HCT116 (cell line): ENCODE measurements at regions not wholly inside any gene's neighbourhood (a gene's known extent, or its start where the extent isn't known, plus 50 kb on each side); places are given as distances from the start of the nearest gene placed in this dataset.

Experiments
- CEBPB ChIP-seq: IDR thresholded peaks from 2 replicates; pipeline ENCODE4 v1.6.1; 2012; ENCODE audit warnings: low read depth
- EZH2 ChIP-seq: fragments of 200-600 bp; sonication (generic); IDR thresholded peaks from 2 replicates; pipeline ENCODE4 v1.6.1; 2017; ENCODE audit warnings: antibody characterized with exemption, mixed run types
- POLR2A ChIP-seq: IDR thresholded peaks from 2 replicates; pipeline ENCODE4 v1.7.0; 2011; ENCODE audit warnings: borderline replicate concordance; ENCODE audit not compliant: insufficient read depth, insufficient read length; ENCODE audit errors: extremely low read depth
- POLR2AphosphoS5 ChIP-seq: IDR thresholded peaks from 2 replicates; pipeline ENCODE4 v1.6.1; 2011; ENCODE audit warnings: mild to moderate bottlenecking, low read depth, low read length, moderate library complexity
- RAD21 ChIP-seq: IDR thresholded peaks from 2 replicates; pipeline ENCODE4 v1.6.1; 2012; ENCODE audit warnings: low read depth, mild to moderate bottlenecking
- SIN3A ChIP-seq: IDR thresholded peaks from 2 replicates; pipeline ENCODE4 v1.6.1; 2012; ENCODE audit warnings: low read depth
- ZFX ChIP-seq: fragments of 450-650 bp; IDR thresholded peaks from 2 replicates; pipeline ENCODE4 v1.6.1; 2017
- TF ChIP-seq, protein P1 (sequence below), 3 experiments: fragments of 200-600 bp in 1 of 3; sonication (generic) in 1 of 3; IDR thresholded peaks in 2 of 3; conservative IDR thresholded peaks in 1 of 3; 2 replicates each; pipeline ENCODE4 v1.5.1; 2012 to 2017; ENCODE audit warnings: low read depth in 2 of 3, low read length in 2 of 3, antibody characterized with exemption in 1 of 3, borderline replicate concordance in 1 of 3, control low read depth in 1 of 3, mild to moderate bottlenecking in 1 of 3, mixed read lengths in 1 of 3, mixed run types in 1 of 3, moderate library complexity in 1 of 3; ENCODE audit not compliant: insufficient read depth in 1 of 3

DNA sequence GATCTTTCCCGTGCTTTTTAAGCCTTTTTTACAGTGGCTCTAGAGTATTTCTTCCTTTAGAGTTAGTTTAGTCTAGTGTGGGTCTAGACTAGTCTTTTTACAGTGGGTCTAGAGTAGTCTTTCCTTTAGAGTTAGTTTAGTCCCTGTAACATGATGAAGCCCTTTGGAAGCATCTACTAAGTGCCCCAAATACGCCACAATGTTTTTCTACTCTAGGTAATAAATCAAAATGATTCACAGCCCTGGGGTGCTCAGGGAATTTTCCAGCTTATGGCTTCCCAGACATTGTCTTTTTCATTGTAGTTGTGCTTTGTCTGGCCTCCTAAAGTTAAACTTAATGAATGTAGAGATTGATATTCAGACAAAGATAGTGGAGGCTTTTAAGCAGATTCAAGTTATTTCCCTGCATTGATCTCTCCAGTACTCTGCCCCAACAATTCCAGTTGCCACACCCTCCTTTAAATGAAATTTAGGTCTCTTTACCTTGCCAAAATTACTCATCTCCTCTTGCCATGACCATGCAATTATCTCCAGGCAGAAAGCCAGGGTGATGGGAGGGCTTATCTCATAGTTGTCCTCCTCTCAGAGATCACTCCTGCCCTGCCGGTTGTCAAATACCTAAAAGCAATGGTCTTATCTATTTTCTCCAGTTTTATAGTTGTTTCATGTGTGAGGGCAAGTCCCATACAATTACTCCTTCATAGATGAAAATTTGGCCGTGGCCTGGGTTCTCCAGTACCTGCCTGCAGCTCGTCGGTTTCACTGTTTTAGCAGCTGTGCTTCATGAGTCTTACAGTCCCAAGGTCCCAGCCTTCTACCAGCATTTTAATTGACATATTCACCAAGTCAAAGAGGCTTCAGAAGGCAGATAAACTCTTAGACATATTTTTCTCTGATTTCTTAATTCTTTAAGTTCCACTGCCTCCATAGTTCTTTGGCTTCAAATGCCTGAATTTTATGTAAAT lies 794.0 kb upstream of the COX7C start:
- no peak for TF ChIP-seq ZFX
- TF ChIP-seq, protein P1, sequence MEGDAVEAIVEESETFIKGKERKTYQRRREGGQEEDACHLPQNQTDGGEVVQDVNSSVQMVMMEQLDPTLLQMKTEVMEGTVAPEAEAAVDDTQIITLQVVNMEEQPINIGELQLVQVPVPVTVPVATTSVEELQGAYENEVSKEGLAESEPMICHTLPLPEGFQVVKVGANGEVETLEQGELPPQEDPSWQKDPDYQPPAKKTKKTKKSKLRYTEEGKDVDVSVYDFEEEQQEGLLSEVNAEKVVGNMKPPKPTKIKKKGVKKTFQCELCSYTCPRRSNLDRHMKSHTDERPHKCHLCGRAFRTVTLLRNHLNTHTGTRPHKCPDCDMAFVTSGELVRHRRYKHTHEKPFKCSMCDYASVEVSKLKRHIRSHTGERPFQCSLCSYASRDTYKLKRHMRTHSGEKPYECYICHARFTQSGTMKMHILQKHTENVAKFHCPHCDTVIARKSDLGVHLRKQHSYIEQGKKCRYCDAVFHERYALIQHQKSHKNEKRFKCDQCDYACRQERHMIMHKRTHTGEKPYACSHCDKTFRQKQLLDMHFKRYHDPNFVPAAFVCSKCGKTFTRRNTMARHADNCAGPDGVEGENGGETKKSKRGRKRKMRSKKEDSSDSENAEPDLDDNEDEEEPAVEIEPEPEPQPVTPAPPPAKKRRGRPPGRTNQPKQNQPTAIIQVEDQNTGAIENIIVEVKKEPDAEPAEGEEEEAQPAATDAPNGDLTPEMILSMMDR (IDR thresholded peaks at IDR 0.05 in 2 of 3, conservative IDR thresholded peaks at IDR 0.05 in 1 of 3; ENCODE audit: borderline replicate concordance in 1 of 3, insufficient read depth in 1 of 3, low read depth in 2 of 3, low read length in 2 of 3): no peak
- TF ChIP-seq POLR2A: no peak
- TF ChIP-seq CEBPB: no peak
- no peak for TF ChIP-seq POLR2AphosphoS5
- TF ChIP-seq RAD21: no peak
- no peak for TF ChIP-seq EZH2
- TF ChIP-seq SIN3A: no peak
